ENCODE measurements at regions not wholly inside any gene's neighbourhood (a gene's known extent, or its start where the extent isn't known, plus 50 kb on each side); places are given as distances from the start of the nearest gene placed in this dataset.

GRCh38 chr9:86679909-86680308 lies 267.4 kb downstream of the GAS1 start:
- Mint-ChIP-seq H3K9me3 (no peaks in the 10 kb centered on the region), H3K36me3 (ENCODE audit: low read depth) (no peaks in the 10 kb centered on the region), H3K4me3 (no peak overlapping the region), H3K4me1 (peaks cover 25% of the 10 kb centered on the region), H3K27me3 (ENCODE audit: low read depth, poor library complexity) (no peaks in the 10 kb centered on the region), H3K27ac (no peak overlapping the region)
- DNase-seq = no peak
- TF ChIP-seq CTCF (IDR thresholded peaks at IDR 0.05) = no peak

- Mint-ChIP-seq H3K27ac (peak overlapping the region; percentile 91), H3K4me3 (no peak overlapping the region), H3K4me1 (peaks cover 60% of the 10 kb centered on the region), H3K9me3 (peaks cover 5% of the 10 kb centered on the region), H3K36me3 (ENCODE audit: low read depth) (peaks cover 3% of the 10 kb centered on the region), H3K27me3 (ENCODE audit: low read depth, poor library complexity) (peaks cover 4% of the 10 kb centered on the region)
- no peak for DNase-seq
- TF ChIP-seq CTCF (IDR thresholded peaks at IDR 0.05) = no peak
These were observed 270.9 kb downstream of the GAS1 start for GRCh38 chr9:86676396-86676795.

- no peak for DNase-seq
- peaks cover 9% of the 10 kb centered on the region for H3K36me3 Mint-ChIP-seq (ENCODE audit: low read depth)
- peaks cover 10% of the 10 kb centered on the region for H3K9me3 Mint-ChIP-seq
- TF ChIP-seq CTCF (IDR thresholded peaks at IDR 0.05) = no peak
- H3K27ac Mint-ChIP-seq = no peak overlapping the region
- no peak overlapping the region for H3K4me3 Mint-ChIP-seq
- peaks cover 4% of the 10 kb centered on the region for H3K27me3 Mint-ChIP-seq (ENCODE audit: low read depth, poor library complexity)
- peaks cover 62% of the 10 kb centered on the region for H3K4me1 Mint-ChIP-seq
These were observed 271.5 kb downstream of the GAS1 start for GRCh38 chr9:86675805-86676204.

DNA sequence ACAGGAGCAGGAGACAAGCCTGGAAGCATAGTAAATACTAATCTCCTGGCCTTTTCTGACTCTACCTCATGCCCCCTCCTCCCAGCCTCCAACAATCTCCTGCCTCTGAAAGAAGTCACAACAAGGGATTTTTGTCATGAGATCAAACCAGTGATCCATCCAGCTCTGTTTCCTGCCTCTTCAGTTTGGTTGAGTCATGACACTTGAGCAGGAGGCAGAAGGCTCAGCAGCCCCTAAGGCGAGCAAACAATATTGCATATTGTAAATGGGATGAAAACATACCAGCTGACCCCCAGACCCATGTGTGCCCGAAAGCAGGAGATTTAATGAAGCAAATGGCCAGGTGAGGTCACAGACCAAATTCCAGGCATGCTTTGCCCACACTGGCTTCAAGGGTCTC lies 272.8 kb downstream of the GAS1 start:
- Mint-ChIP-seq H3K36me3 (ENCODE audit: low read depth) (peaks cover 12% of the 10 kb centered on the region), H3K4me1 (peaks cover 71% of the 10 kb centered on the region), H3K27ac (peak overlapping the region; percentile 71), H3K27me3 (ENCODE audit: low read depth, poor library complexity) (peaks cover 4% of the 10 kb centered on the region), H3K4me3 (no peak overlapping the region), H3K9me3 (peaks cover 22% of the 10 kb centered on the region)
- DNase-seq = no peak
- TF ChIP-seq CTCF (IDR thresholded peaks at IDR 0.05) = no peak

DNA sequence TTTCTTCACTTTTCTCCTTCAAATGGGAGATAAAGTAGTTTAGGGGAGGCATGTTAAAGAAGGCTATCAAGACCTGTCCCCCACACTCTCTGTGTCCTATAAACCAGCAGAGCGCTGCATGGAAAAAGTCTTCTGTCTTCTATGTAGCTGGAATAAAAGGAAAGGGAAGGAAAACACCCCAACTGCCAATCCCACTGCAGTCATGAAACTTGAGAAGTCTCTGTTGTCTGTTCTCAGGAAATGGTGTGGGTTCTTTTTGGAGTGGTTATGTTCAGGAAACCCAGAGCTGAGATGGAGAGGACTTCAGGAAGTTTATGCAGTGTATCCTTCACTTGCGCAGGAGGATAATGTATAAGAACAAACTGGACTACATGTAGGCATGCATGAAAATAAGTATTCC lies 274.3 kb downstream of the GAS1 start:
- no peak overlapping the region for H3K4me3 Mint-ChIP-seq
- no peak for DNase-seq
- H3K4me1 Mint-ChIP-seq = peaks cover 79% of the 10 kb centered on the region
- H3K27me3 Mint-ChIP-seq (ENCODE audit: low read depth, poor library complexity) = peaks cover 4% of the 10 kb centered on the region
- no peak for TF ChIP-seq CTCF (IDR thresholded peaks at IDR 0.05)
- peak overlapping the region; percentile 82 for H3K27ac Mint-ChIP-seq
- H3K9me3 Mint-ChIP-seq = peaks cover 24% of the 10 kb centered on the region
- peaks cover 12% of the 10 kb centered on the region for H3K36me3 Mint-ChIP-seq (ENCODE audit: low read depth)

GRCh38 chr9:86672301-86672700 lies 275.0 kb downstream of the GAS1 start:
- no peak for TF ChIP-seq CTCF (IDR thresholded peaks at IDR 0.05)
- Mint-ChIP-seq H3K27me3 (ENCODE audit: low read depth, poor library complexity) (peaks cover 4% of the 10 kb centered on the region), H3K27ac (peak overlapping the region; percentile 82), H3K36me3 (ENCODE audit: low read depth) (peaks cover 12% of the 10 kb centered on the region), H3K4me3 (no peak overlapping the region), H3K4me1 (peaks cover 82% of the 10 kb centered on the region), H3K9me3 (peaks cover 24% of the 10 kb centered on the region)
- no peak for DNase-seq

Data from nephron progenitor cell (in vitro differentiated cells).